Caco-2 (cell line): ENCODE measurements at regions not wholly inside any gene's neighbourhood (a gene's known extent, or its start where the extent isn't known, plus 50 kb on each side); places are given as distances from the start of the nearest gene placed in this dataset.

Source experiments
- BruUV-seq: library from RNA; stranded (reverse); fragments of 400-500 nt; replicated peaks from 2 replicates; lab custom pipeline; 2021; lab: Mats Ljungman, UMichigan
- CTCF ChIA-PET: fragments of 300-600 bp; sonication (Branson Sonifier 250); formaldehyde crosslinking; loops from one replicate; lab custom pipeline; 2022; ENCODE audit warnings: antibody characterized with exemption; lab: Charles Lee
- POLR2A ChIA-PET: fragments of 300-600 bp; sonication (Branson Sonifier 250); formaldehyde crosslinking; loops from one replicate; lab custom pipeline; 2022; ENCODE audit warnings: antibody characterized with exemption; lab: Charles Lee
- DNase-seq, 2 experiments: peaks; one replicate each; pipeline versions ENCODE4 v3.0.0 to v3.0.0-alpha.2; 2020 to 2022
- H3K27me3 ChIP-seq: replicated peaks from 2 replicates; pipeline ENCODE4 v1.6.0; 2011; ENCODE audit warnings: low read length; ENCODE audit not compliant: control insufficient read depth, insufficient read depth
- H3K36me3 ChIP-seq: 2 replicates; pipeline ENCODE4 v1.5.1; 2011; ENCODE audit warnings: low read length; ENCODE audit not compliant: control insufficient read depth, insufficient read depth
- H3K4me1 ChIP-seq: fragments of 250-450 bp; sonication (Bioruptor Pico); 2 replicates; pipeline ENCODE4 v1.5.1; 2020; ENCODE audit warnings: mild to moderate bottlenecking
- H3K4me3 ChIP-seq: 2 replicates; pipeline ENCODE4 v1.5.1; 2011; ENCODE audit warnings: low read depth, mild to moderate bottlenecking, control low read depth, low read length
- H3K9me3 ChIP-seq: fragments of 250-450 bp; sonication (Bioruptor Pico); 2 replicates; pipeline ENCODE4 v1.5.1; 2020; ENCODE audit warnings: mild to moderate bottlenecking, moderate library complexity
- H3K27ac Mint-ChIP-seq: one replicate; pipeline ENCODE4 v1.8.0; 2022; ENCODE audit warnings: mixed read lengths; ENCODE audit not compliant: unreplicated experiment
- H3K27me3 Mint-ChIP-seq: one replicate; pipeline ENCODE4 v1.8.0; 2022; ENCODE audit warnings: mixed read lengths; ENCODE audit not compliant: insufficient read depth, unreplicated experiment
- H3K36me3 Mint-ChIP-seq: one replicate; pipeline ENCODE4 v1.8.0; 2022; ENCODE audit warnings: mild to moderate bottlenecking, mixed read lengths; ENCODE audit not compliant: insufficient read depth, unreplicated experiment
- H3K4me1 Mint-ChIP-seq: one replicate; pipeline ENCODE4 v1.8.0; 2022; ENCODE audit warnings: low read depth, mixed read lengths; ENCODE audit not compliant: unreplicated experiment
- H3K4me3 Mint-ChIP-seq: one replicate; pipeline ENCODE4 v1.8.0; 2022; ENCODE audit warnings: mild to moderate bottlenecking, moderate library complexity, mixed read lengths; ENCODE audit not compliant: unreplicated experiment
- H3K9me3 Mint-ChIP-seq: one replicate; pipeline ENCODE4 v1.8.0; 2022; ENCODE audit warnings: mixed read lengths; ENCODE audit not compliant: unreplicated experiment
- intact Hi-C: fragments of 100-400 bp; cut with micrococcal nuclease; formaldehyde crosslinking; loops from one replicate; pipeline ENCODE4 v1.10.0; 2022; ENCODE audit not compliant: unreplicated experiment
- TF ChIP-seq, protein P1 (sequence below), 2 experiments: fragments of 200-600 bp in 1 of 2; IDR thresholded peaks; 1 replicate in 1 of 2; 2 replicates in 1 of 2; pipeline versions ENCODE4 v1.5.1 to v1.8.0; 2011 to 2022; ENCODE audit warnings: antibody characterized with exemption in 1 of 2, control low read depth in 1 of 2, inconsistent platforms in 1 of 2, low read depth in 1 of 2, low read length in 1 of 2, mild to moderate bottlenecking in 1 of 2, moderate library complexity in 1 of 2; ENCODE audit not compliant: insufficient read depth in 1 of 2, severe bottlenecking in 1 of 2, unreplicated experiment in 1 of 2

DNA sequence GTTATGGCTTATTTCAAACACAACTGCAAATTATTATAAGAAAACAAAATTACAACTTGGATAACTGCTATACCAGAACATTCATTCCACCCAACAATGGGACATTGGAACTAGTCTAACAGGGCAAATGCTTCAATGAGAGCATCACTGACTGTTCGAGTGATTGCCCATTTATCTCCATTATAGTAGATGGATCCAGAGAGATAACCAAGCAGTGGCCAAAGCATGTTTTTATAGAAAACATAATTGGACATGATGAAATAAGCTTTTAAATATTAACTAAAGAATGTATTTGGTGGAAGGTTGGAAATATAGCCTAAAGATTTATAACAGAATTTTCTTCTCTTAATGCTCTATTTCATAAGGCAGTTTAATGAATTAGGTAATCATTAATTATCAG is 634.8 kb downstream of the NUP35 start:
- DNase-seq = no peak
- H3K9me3 ChIP-seq = no peaks in the 10 kb centered on the region
- intact Hi-C loops = no loop called here
- no peak overlapping the region for H3K27ac Mint-ChIP-seq
- no peaks in the 10 kb centered on the region for H3K27me3 ChIP-seq
- H3K36me3 Mint-ChIP-seq = no peaks in the 10 kb centered on the region
- H3K4me3 ChIP-seq = no peak overlapping the region
- no peak overlapping the region for H3K4me3 Mint-ChIP-seq
- H3K4me1 ChIP-seq = no peaks in the 10 kb centered on the region
- H3K9me3 Mint-ChIP-seq = no peaks in the 10 kb centered on the region
- BruUV-seq = no TSS peak
- TF ChIP-seq, protein P1, sequence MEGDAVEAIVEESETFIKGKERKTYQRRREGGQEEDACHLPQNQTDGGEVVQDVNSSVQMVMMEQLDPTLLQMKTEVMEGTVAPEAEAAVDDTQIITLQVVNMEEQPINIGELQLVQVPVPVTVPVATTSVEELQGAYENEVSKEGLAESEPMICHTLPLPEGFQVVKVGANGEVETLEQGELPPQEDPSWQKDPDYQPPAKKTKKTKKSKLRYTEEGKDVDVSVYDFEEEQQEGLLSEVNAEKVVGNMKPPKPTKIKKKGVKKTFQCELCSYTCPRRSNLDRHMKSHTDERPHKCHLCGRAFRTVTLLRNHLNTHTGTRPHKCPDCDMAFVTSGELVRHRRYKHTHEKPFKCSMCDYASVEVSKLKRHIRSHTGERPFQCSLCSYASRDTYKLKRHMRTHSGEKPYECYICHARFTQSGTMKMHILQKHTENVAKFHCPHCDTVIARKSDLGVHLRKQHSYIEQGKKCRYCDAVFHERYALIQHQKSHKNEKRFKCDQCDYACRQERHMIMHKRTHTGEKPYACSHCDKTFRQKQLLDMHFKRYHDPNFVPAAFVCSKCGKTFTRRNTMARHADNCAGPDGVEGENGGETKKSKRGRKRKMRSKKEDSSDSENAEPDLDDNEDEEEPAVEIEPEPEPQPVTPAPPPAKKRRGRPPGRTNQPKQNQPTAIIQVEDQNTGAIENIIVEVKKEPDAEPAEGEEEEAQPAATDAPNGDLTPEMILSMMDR (IDR thresholded peaks at IDR 0.05; ENCODE audit: insufficient read depth in 1 of 2, low read depth in 1 of 2, low read length in 1 of 2, severe bottlenecking in 1 of 2, unreplicated experiment in 1 of 2) = no peak
- no peaks in the 10 kb centered on the region for H3K4me1 Mint-ChIP-seq
- no peaks in the 10 kb centered on the region for H3K27me3 Mint-ChIP-seq
- no peaks in the 10 kb centered on the region for H3K36me3 ChIP-seq
- ChIA-PET POLR2A (no interaction called here), CTCF (no interaction called here)

GRCh38 chr2:183773775-183774174 is 649.5 kb downstream of the NUP35 start:
- no peak for DNase-seq
- Mint-ChIP-seq H3K27me3 (no peaks in the 10 kb centered on the region), H3K4me3 (no peak overlapping the region), H3K36me3 (no peaks in the 10 kb centered on the region), H3K27ac (no peak overlapping the region), H3K9me3 (no peaks in the 10 kb centered on the region), H3K4me1 (no peaks in the 10 kb centered on the region)
- Histone ChIP-seq H3K9me3 (no peaks in the 10 kb centered on the region), H3K27me3 (no peaks in the 10 kb centered on the region), H3K4me1 (no peaks in the 10 kb centered on the region), H3K36me3 (no peaks in the 10 kb centered on the region), H3K4me3 (no peak overlapping the region)
- no TSS peak for BruUV-seq
- CTCF ChIA-PET = no interaction called here
- POLR2A ChIA-PET = no interaction called here
- TF ChIP-seq, protein P1 (IDR thresholded peaks at IDR 0.05; ENCODE audit: insufficient read depth in 1 of 2, low read depth in 1 of 2, low read length in 1 of 2, severe bottlenecking in 1 of 2, unreplicated experiment in 1 of 2) = no peak
- intact Hi-C loops = no loop called here

DNA sequence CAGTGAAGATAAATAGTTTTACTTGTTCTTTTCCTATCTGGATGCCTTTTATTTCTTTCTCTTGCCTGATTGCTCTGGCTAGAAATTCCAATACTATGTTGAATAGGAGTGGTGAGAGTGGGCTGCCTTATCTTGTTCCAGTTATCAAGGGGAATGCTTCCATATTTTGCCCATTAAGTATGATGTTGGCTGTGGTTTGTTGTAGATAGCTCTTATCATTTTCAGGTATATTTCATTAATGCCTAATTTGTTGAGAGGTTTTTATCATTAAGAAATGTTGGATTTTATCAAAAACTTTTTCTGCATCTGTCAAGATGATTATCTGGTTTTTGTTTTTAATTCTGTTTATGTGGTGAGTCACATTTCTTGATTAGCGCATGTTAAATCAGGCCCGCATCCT is 655.8 kb downstream of the NUP35 start:
- ChIA-PET POLR2A (no interaction called here), CTCF (no interaction called here)
- no TSS peak for BruUV-seq
- no peak overlapping the region for H3K4me3 ChIP-seq
- no peak for DNase-seq
- H3K36me3 ChIP-seq = no peaks in the 10 kb centered on the region
- no peaks in the 10 kb centered on the region for H3K27me3 ChIP-seq
- TF ChIP-seq, protein P1 (IDR thresholded peaks at IDR 0.05; ENCODE audit: insufficient read depth in 1 of 2, low read depth in 1 of 2, low read length in 1 of 2, severe bottlenecking in 1 of 2, unreplicated experiment in 1 of 2) = no peak
- no peaks in the 10 kb centered on the region for H3K9me3 ChIP-seq
- no peaks in the 10 kb centered on the region for H3K36me3 Mint-ChIP-seq
- H3K27ac Mint-ChIP-seq = no peak overlapping the region
- no peak overlapping the region for H3K4me3 Mint-ChIP-seq
- H3K27me3 Mint-ChIP-seq = no peaks in the 10 kb centered on the region
- no peaks in the 10 kb centered on the region for H3K9me3 Mint-ChIP-seq
- intact Hi-C loops = no loop called here
- no peaks in the 10 kb centered on the region for H3K4me1 Mint-ChIP-seq
- no peaks in the 10 kb centered on the region for H3K4me1 ChIP-seq
